HG02678 (cell line): ENCODE measurements at regions not wholly inside any gene's neighbourhood (a gene's known extent, or its start where the extent isn't known, plus 50 kb on each side); places are given as distances from the start of the nearest gene placed in this dataset.
"Not testable (repeated sequence)": the region's sequence is repeated elsewhere in the genome, so short reads cannot be mapped to it uniquely, and the experiment has no call there.

Experiments used
- ATAC-seq: cut with Tn5 transposase; IDR thresholded peaks from one replicate; pipeline ENCODE4 v1.9.1; 2021; ENCODE audit warnings: mild to moderate bottlenecking, moderate library complexity; ENCODE audit not compliant: unreplicated experiment

DNA sequence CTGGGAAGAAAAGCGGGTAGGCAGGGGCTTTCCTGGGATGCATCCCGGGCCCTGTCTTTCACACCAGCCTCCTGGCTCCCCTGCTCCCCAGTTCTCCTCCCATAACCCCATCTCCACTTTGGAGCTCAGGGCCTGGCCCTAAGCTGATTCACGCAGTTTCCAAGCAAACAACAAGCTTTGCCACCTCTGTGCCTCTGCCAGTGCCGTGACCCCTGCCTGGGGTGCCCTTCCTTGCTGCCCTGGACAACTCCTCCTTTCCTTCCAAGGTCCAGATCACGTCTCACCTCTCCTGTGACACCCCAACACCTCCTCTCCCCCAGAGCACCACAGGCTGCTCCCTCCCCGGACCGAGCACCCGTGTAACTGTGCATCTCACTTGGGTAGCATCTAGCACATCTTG is 184.5 kb downstream of the NPIPB11 start:
- ATAC-seq = not testable (repeated sequence)

- not testable (repeated sequence) for ATAC-seq
Measured at GRCh38 chr16:29221281-29221955, 185.1 kb downstream of the NPIPB11 start.

GRCh38 chr16:29220647-29221191 is 185.8 kb downstream of the NPIPB11 start:
- ATAC-seq = not testable (repeated sequence)

GRCh38 chr16:29219966-29220646 is 186.4 kb downstream of the NPIPB11 start:
- ATAC-seq = not testable (repeated sequence)

- not testable (repeated sequence) for ATAC-seq
Measured at GRCh38 chr16:29219562-29219961, 186.9 kb downstream of the NPIPB11 start.

DNA sequence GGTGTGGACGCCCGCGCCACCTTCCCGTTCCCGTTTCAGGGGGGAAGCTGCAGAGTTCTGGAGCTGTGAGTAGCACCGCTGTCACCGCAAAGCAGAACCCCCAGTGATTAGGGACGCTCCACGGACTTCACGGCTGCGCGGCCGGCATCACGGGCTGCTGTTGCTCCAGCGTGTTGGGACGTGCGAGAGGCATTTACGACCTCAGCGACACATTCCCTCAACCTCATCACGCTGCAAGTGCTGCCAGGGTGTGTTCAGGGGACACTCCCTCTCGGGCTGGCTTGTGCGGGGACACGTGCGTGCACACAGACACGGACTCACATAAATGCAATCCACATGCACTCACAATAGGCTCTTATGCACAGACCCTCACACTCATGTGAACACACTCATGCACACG is 187.9 kb downstream of the NPIPB11 start:
- ATAC-seq = not testable (repeated sequence)

GRCh38 chr16:29218171-29218570 is 188.3 kb downstream of the NPIPB11 start:
- not testable (repeated sequence) for ATAC-seq

DNA sequence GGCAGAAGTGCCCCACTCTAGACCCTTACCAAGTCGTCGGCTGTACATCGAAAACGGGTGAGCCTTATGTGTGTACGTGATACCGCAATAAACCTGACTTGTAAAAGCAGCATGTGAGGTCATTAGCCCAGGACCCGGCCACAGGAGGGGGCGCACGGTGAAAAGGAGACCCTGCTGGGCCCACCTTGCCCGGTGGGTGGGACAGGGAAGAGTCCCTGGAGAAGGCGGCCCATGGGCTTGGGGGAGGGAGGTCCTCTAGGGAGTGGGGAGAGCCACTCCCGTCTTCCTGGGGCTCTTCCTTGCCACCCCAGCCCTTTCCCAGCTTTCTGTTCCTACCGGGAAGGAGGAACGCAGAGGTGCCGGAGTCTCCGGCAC is 188.8 kb downstream of the NPIPB11 start:
- not testable (repeated sequence) for ATAC-seq

DNA sequence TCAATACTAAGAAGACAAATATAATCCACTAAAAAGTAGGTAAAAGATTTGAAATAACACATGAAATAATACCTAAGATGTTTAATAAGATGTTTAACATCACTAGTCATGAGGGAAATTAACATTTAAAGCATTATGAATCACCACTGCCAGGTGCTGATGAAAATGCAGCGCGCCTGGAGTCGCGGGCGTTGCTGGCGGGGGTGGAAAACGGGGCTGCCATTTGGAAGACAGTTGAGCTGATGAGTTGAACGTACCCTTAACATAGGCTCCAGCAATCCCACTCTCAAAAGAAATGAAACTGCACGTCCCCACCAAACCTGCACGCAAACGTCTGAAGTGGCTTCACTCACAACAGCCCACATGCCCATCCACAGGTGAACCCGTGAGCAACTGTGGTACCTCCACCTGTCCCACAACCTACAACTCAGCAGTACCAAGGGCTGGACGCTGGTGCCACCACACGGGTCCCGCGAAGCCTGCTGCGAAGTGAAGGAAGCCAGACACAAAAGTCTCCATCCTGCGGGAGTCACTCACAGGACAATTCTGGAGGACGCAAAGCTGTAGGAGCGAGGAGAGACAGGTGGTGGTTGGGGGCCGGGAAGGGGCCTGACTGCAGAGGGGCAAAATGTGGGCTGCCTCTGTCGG is 189.3 kb downstream of the NPIPB11 start:
- not testable (repeated sequence) for ATAC-seq

DNA sequence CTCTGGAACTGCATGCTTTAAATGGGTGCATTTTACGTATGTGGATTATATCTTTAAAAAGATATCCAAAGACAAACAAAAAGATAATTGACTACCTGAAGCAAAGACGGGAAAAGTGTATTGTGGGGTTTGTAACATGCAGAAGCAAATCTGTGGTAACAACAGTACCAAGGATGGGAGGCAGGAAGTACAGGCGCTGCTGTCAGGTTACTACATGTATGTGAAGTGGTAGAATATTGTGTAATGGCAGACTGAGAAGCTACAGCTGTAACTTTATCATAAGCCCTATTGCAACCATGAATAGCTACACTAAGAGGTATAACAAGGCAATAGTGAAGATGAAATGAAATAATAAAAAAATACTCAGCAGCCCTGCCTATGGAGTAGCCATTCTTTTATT is 192.7 kb downstream of the NPIPB11 start:
- not testable (repeated sequence) for ATAC-seq

DNA sequence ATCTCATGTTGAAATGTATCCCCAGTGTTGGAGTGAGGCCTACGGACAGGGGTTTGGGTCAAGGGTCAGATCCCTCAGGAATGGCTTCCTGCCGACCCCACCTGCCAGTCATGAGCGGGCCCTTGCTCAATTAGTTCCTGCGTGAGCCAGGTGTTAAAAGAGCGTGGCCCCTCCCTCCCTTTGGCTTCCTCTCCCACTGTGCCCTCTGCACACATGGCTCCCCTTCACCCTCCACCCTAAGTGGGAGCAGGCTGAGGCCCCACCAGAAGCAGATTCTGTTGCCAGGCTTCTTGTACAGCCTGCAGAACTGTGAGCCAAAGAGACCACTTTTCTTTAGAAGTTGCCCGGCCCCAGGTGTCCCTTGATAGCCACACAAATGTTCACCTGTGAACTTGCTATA is 193.3 kb downstream of the NPIPB11 start:
- ATAC-seq = not testable (repeated sequence)

GRCh38 chr16:29212084-29213027 is 194.2 kb downstream of the NPIPB11 start:
- ATAC-seq = not testable (repeated sequence)

GRCh38 chr16:29211456-29211855 is 195.1 kb downstream of the NPIPB11 start:
- not testable (repeated sequence) for ATAC-seq

DNA sequence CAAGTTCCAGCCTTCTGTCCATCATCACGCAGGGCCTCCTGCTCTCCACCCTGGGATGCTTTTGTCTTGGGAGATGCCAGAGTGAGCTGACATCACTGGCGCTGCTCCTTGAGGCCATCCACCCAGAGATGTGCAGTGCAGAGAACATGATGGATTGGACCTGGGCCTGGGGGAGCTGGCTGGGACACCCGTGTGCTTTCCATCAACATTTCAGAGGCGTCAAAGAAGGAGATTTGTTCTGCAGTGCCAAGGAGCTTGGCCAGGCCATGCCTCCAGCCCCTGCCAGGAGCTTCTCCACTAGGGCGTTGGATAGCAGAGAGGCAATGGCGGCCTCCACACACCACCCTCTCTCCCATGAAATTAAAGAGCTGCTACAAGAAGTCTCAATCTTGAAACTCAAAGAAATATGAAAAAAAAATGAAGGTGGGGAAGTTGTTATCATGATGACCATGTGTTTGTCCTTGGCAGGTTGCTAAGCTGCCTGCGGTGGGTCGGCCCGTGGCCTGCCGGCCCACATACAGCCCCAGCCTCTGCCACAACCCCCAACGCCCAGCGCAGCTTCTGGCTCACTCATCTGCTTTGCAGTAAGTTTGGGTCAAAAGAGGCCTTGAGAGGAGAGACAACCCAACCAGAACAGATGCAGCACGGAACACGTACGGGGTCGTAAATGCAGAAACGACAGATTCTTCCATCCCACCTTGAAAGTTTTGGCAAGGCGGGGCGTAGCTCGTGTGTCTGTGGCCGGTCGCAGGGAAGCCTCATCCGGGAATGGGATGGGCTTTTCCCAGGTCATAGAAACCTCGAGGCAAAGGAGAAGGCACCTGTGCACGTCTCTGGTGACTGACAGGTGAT is 196.0 kb downstream of the NPIPB11 start:
- ATAC-seq = not testable (repeated sequence)

DNA sequence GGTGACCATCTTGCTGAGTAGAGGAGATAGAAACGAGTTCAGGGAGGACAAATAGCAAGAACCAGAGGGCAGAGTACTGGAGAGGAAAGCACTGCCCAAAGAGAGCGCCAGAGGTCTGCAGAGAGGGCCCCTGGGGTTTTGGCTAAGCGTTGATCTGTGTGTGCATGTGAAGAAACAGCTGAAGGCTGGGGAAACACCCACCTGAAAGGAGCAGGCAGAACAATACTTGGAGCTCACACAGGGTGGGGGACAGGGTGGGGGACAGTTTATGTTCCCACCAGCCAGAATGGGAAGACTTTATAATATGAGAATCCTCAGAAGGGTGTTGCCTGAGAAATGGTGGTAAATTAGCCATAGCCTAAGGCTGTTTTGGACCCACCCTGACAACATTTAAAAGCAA is 200.4 kb downstream of the NPIPB11 start:
- not testable (repeated sequence) for ATAC-seq

- not testable (repeated sequence) for ATAC-seq
Measured at GRCh38 chr16:29205151-29205550, 201.4 kb downstream of the NPIPB11 start.

- ATAC-seq = no peak
Measured at GRCh38 chr16:29204806-29205135, 201.7 kb downstream of the NPIPB11 start.

DNA sequence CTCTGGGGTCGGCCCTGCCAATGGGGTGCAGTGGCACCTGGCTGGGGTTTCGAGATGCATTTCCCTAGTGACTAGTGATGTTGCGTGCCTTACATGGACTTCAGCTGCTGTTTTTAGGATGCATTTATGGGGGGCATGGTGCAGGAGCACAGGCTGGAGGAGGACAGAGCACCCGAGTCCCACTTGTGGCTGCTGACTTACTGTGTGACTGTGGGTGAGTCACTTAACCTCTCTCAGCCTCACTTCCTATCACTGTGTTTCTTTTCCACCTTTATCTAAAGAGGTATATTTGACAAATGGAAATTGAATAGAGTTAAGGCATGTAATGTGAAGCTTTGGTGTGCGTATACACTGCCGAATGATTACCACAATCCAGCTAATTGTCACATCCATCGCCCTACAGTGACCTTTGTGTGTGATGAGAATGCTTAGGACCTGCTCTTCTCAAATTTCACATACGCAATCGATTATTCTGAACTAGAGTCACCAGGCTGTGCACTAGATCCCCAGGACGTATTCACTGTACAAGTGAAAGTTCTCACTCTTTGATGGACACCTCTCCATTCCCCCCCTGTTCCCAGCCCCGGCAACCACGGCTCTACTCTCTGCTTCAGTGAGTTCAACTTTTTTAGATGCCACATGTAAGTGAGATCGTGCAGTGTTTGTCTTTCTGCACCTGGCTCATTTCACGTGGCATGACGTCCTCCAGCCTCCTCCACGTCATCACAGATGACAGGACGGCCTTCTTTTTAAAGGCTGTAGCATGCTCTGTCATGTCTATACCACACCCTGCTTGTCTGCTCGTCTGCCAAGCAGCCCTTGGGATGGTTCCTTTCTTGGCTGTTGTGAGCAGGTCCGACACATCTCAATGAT is 202.3 kb downstream of the NPIPB11 start:
- not testable (repeated sequence) for ATAC-seq
